Heart right ventricle (tissue), 16 donors: ENCODE measurements at regions not wholly inside any gene's neighbourhood (a gene's known extent, or its start where the extent isn't known, plus 50 kb on each side); places are given as distances from the start of the nearest gene placed in this dataset.

Source experiments
- ATAC-seq, 8 donors: fragments of 200-7000 bp; cut with Tn5 transposase; one replicate each; pipeline ENCODE4 v1.9.1; 2020; ENCODE audit warnings: mild to moderate bottlenecking in 8 of 8, moderate library complexity in 8 of 8, moderate number of reproducible peaks in 1 of 8
- DNase-seq, 2 donors: peaks; one replicate each; pipeline ENCODE4 v3.0.0-alpha.2; 2020
- H3K27ac ChIP-seq, 10 donors: fragments of 200-600 bp; sonication (generic) in 2 of 10; one replicate each; pipeline versions ENCODE4 v1.5.0 to v1.8.0; 2020 to 2022; ENCODE audit warnings: mild to moderate bottlenecking in 3 of 10
- H3K27me3 ChIP-seq, 7 donors: fragments of 200-600 bp; one replicate each; pipeline ENCODE4 v1.8.0; 2021 to 2022; ENCODE audit warnings: mild to moderate bottlenecking in 2 of 7
- H3K36me3 ChIP-seq, 9 donors: fragments of 200-600 bp; sonication (generic) in 1 of 9; one replicate each; pipeline versions ENCODE4 v1.5.0 to v1.8.0; 2020 to 2022; ENCODE audit warnings: mild to moderate bottlenecking in 2 of 9
- H3K4me1 ChIP-seq, 9 donors: fragments of 200-600 bp; sonication (generic) in 1 of 9; one replicate each; pipeline versions ENCODE4 v1.5.0 to v1.8.0; 2020 to 2022; ENCODE audit warnings: mild to moderate bottlenecking in 4 of 9
- H3K4me3 ChIP-seq, 10 donors: fragments of 200-600 bp; sonication (generic) in 2 of 10; one replicate each; pipeline versions ENCODE4 v1.5.0 to v1.8.0; 2020 to 2022; ENCODE audit warnings: mild to moderate bottlenecking in 7 of 10, moderate library complexity in 2 of 10
- H3K9me3 ChIP-seq, 11 donors: fragments of 200-600 bp in 10 of 11; sonication (generic) in 2 of 11; one replicate each; pipeline versions ENCODE4 v1.5.0 to v1.8.0; 2013 to 2022; ENCODE audit warnings: mild to moderate bottlenecking in 2 of 11, control low read depth in 1 of 11, moderate library complexity in 1 of 11
- WGBS, 2 donors: extraction: QIAGEN DNeasy Blood & Tissue Kit; methylation state at CpG; one replicate each; pipeline ENCODE4 v1.1.7; 2013; ENCODE audit warnings: inconsistent platforms in 1 of 2; 5-methylcytosine and 5-hydroxymethylcytosine counted together
- intact Hi-C, 10 donors: fragments of 100-400 bp; cut with DNase I; formaldehyde crosslinking; loops; one replicate each; pipeline versions ENCODE4 v1.11.1 to v1.14.2; 2022
- TF ChIP-seq, protein P1 (sequence below), 9 donors: fragments of 200-600 bp; sonication (generic) in 2 of 9; IDR thresholded peaks; one replicate each; pipeline versions ENCODE4 v1.5.0 to v1.8.0; 2021 to 2022; ENCODE audit warnings: antibody characterized with exemption in 9 of 9, mild to moderate bottlenecking in 5 of 9, moderate library complexity in 1 of 9
- donor health status: Arrhythmogenic right ventricular cardiomyopathy.
- donor health status: ischemic (EF 13 %, LVEDD 7.1; RV severe dilation, severe dysfunction).
- donor health status: healthy with polysubstance abuse.
- donor health status: DM: no; HTN: yes; CAD: no.
- donor health status: DM: no; HTN: no; CAD: no.
- donor health status: ischemic (EF 25% LVEDD 6.9; RV normal size, moderate dysfunction).
- donor health status: ischemic (EF 25% LVEDD 5.7; RV mildly dilated, moderate dysfunction).
- donor health status: healthy.
- donor health status: DM: yes; HTN: yes; CAD: no.
- donor health status: Ischemic cardiomyopathy.
- donor health status: ischemic (EF 35%, LVEDD 5.7; RV mildly dilated, moderate dysfunction).
- donor health status: nonischemic (EF 11% LVEDD 7.7; RV severe dilation, severe dysfunction).
- donor health status: DM: yes; HTN: yes; CAD: no.
- donor health status: PGD.
- donor health status: ischemic (EF 29% LVEDD 5.4; RV normal size, mild dysfunction).
- donor health status: nonischemic (EF 23%, LVEDD 6.1; RV moderate dilation, normal function).

DNA sequence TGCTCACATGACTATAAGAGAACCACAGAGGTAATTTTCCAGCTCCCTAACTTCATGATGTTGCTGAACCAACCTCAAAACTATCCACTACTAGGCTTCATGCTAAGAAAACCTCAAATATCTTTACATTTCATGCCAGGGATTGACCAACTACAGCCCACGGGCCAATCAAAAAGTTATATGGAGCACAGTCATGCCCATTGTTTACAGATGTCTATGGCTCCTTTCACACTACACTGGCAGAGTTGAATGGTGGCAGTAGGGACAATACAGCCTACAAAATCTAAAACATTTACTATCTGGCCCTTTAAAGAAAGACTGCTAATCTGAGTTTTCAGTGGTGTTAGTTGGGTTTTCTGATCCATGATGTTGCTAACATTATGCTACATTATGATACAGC, 154.8 kb downstream of the TM2D1 start:
- TF ChIP-seq, protein P1, sequence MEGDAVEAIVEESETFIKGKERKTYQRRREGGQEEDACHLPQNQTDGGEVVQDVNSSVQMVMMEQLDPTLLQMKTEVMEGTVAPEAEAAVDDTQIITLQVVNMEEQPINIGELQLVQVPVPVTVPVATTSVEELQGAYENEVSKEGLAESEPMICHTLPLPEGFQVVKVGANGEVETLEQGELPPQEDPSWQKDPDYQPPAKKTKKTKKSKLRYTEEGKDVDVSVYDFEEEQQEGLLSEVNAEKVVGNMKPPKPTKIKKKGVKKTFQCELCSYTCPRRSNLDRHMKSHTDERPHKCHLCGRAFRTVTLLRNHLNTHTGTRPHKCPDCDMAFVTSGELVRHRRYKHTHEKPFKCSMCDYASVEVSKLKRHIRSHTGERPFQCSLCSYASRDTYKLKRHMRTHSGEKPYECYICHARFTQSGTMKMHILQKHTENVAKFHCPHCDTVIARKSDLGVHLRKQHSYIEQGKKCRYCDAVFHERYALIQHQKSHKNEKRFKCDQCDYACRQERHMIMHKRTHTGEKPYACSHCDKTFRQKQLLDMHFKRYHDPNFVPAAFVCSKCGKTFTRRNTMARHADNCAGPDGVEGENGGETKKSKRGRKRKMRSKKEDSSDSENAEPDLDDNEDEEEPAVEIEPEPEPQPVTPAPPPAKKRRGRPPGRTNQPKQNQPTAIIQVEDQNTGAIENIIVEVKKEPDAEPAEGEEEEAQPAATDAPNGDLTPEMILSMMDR (IDR thresholded peaks at IDR 0.05), result no peak
- 88 to 92% methylated on average over 1 of the region's 1 CpG for WGBS, 2 donors
- no peak overlapping the region for H3K4me3 ChIP-seq
- intact Hi-C loops, result no loop called here
- H3K4me1 ChIP-seq, result no peaks in the 10 kb centered on the region
- H3K27ac ChIP-seq, result no peak overlapping the region
- ATAC-seq (no peak), DNase-seq (no peak)
- no peaks in the 10 kb centered on the region for H3K27me3 ChIP-seq
- no peaks in the 10 kb centered on the region for H3K36me3 ChIP-seq
- peaks cover 0 to 23% (median 18%) of the 10 kb centered on the region in 11 donors for H3K9me3 ChIP-seq

DNA sequence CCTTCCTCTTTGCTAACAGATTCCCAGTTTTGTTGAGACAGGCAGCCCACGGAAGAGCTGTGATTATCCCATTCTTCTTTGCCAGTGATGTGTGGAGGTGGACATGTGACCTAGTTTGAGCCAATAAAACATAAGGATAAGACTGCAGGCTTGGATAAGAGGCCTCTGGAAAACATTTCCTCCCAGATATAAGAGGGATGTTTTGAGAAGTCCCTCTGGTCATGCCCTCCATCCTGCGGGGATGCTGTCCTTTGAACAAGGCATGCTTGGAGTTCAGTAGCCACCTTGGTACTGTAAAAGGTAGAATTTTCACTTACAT, 155.7 kb downstream of the TM2D1 start:
- DNase-seq (no peak), ATAC-seq (no peak)
- peaks cover 0 to 30% (median 21%) of the 10 kb centered on the region in 11 donors for H3K9me3 ChIP-seq
- no peaks in the 10 kb centered on the region for H3K4me1 ChIP-seq
- TF ChIP-seq, protein P1 (IDR thresholded peaks at IDR 0.05), result no peak
- 45 to 61% methylated on average over 2 of the region's 2 CpGs for WGBS, 2 donors
- H3K27ac ChIP-seq, result no peak overlapping the region
- H3K4me3 ChIP-seq, result no peak overlapping the region
- intact Hi-C loops, result loop anchor here in 2 of 10 donors (2.0 to 10.0 kb wide), 2 partner anchors 30 to 94 kb away; no protein-coding TSS in a partner anchor
- H3K27me3 ChIP-seq, result no peaks in the 10 kb centered on the region
- H3K36me3 ChIP-seq, result no peaks in the 10 kb centered on the region

DNA sequence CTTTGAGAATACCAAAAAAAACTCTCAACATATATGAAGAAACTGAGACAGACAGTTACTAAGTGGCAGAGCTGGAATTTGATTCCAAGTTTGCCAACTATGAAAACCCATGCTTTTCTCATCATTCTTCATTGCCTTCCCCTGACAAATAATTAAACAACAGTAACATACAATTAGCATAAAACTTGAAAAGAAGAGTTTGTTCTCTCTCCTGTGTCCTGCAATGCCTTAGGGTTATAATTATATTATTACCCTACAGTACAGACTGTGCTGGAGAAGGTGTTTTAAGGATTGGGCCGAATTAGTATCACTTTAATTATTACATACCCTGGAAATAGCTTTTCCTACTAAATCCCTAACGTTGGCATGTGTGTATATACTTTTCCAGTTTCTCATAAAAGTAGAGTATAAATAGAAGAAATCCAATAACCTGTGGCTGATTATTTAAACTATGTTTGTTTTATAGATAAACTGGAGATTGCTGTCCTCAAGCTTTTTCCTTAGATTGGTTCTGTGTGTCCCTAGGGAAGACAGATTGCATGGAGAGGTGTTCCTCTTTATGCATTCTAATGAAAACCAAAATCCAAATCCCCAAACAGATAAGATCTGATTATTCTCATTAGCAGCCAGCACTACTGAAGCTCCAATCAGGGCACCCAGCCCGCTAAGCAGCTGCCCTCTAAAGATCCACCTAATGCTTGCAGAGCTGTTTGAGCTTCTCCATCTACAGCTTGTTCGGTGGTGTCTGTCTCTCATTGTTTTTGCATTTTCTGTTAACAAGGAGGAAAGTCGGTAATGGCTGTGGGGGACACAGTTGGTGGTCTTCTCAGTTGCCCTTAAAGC, 156.3 kb downstream of the TM2D1 start:
- Histone ChIP-seq H3K27me3 (no peaks in the 10 kb centered on the region), H3K9me3 (peaks cover 0 to 31% (median 21%) of the 10 kb centered on the region in 11 donors), H3K4me1 (no peaks in the 10 kb centered on the region), H3K27ac (no peak overlapping the region), H3K4me3 (no peak overlapping the region), H3K36me3 (no peaks in the 10 kb centered on the region)
- DNase-seq, result no peak
- TF ChIP-seq, protein P1 (IDR thresholded peaks at IDR 0.05), result no peak
- ATAC-seq, result no peak
- 58 to 66% methylated on average over 5 of the region's 5 CpGs for WGBS, 2 donors
- intact Hi-C loops, result loop anchor here in 2 of 10 donors (2.0 to 10.0 kb wide), 2 partner anchors 30 to 94 kb away; no protein-coding TSS in a partner anchor

DNA sequence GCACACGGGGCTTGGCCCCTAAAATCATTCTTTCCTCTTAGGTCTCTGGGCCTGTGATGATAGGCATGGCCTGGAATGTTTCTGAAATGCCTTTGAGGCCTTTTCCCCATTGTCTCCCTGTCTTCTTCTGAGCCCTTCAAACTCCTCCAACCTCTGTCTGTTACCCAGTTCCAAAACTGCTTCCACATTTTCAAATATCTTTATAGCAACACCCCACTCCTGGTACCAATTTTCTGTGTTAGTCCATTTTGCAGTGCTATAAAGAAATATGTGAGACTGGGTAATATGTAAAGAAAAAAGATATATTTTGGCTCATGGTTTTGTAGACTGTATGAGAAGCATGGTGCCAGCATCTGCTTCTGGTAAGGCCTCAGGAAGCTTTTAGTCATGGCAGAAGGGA, 158.8 kb downstream of the TM2D1 start:
- ATAC-seq (no peak), DNase-seq (no peak)
- peaks cover 0 to 32% (median 21%) of the 10 kb centered on the region in 11 donors for H3K9me3 ChIP-seq
- H3K27ac ChIP-seq, result no peak overlapping the region
- TF ChIP-seq, protein P1 (IDR thresholded peaks at IDR 0.05), result no peak
- WGBS, 2 donors, result 91 to 100% methylated on average over 1 of the region's 1 CpG
- no peaks in the 10 kb centered on the region for H3K4me1 ChIP-seq
- H3K36me3 ChIP-seq, result no peaks in the 10 kb centered on the region
- no peak overlapping the region for H3K4me3 ChIP-seq
- intact Hi-C loops, result loop anchor here in 1 of 10 donors (10.0 kb wide), 1 partner anchor 91 kb away; no protein-coding TSS in a partner anchor
- no peaks in the 10 kb centered on the region for H3K27me3 ChIP-seq
